ENCODE measurements at regions not wholly inside any gene's neighbourhood (a gene's known extent, or its start where the extent isn't known, plus 50 kb on each side); places are given as distances from the start of the nearest gene placed in this dataset.

DNA sequence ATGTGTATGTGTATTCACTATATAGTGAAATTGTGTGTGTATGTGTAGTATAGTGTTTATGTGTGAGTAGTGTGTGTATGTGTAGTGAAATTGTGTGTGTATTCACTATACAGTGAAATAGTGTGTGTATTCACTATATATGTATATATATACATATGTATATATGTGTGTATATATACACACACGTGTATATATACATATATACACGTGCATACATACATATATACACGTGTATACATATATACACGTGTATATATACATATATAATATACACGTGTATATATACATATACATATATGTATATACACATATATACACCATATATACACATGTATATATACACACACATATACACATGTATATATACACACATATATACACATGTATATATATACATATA, 403.6 kb upstream of the TUSC1 start:
- H3K9me3 ChIP-seq (ENCODE audit: low read depth, low read length, poor library complexity, severe bottlenecking): no peaks in the 10 kb centered on the region
- intact Hi-C loops (cut with micrococcal nuclease; ENCODE audit: unreplicated experiment): no loop called here
- ChIA-PET CTCF (no interaction called here), POLR2A (ENCODE audit: low non-redundant PET) (no interaction called here)
- no peaks in the 10 kb centered on the region for H3K27me3 ChIP-seq (replicated peaks; ENCODE audit: insufficient read depth, low read depth, low read length, poor library complexity)
- BruUV-seq (replicated peaks): no TSS peak
- DNase-seq (ENCODE audit: low spot score): no peak
- no peaks in the 10 kb centered on the region for H3K4me1 ChIP-seq (ENCODE audit: insufficient read depth, low read length, poor library complexity, severe bottlenecking)
- no peak overlapping the region for H3K27ac ChIP-seq (ENCODE audit: low read depth, low read length, poor library complexity, severe bottlenecking)
- no peaks in the 10 kb centered on the region for H3K36me3 ChIP-seq (ENCODE audit: insufficient read depth, low read length, poor library complexity, severe bottlenecking)
- TF ChIP-seq EZH2 (IDR thresholded peaks at IDR 0.05; ENCODE audit: borderline replicate concordance, low read depth, low read length, poor library complexity, severe bottlenecking): no peak
- TF ChIP-seq, protein P1, sequence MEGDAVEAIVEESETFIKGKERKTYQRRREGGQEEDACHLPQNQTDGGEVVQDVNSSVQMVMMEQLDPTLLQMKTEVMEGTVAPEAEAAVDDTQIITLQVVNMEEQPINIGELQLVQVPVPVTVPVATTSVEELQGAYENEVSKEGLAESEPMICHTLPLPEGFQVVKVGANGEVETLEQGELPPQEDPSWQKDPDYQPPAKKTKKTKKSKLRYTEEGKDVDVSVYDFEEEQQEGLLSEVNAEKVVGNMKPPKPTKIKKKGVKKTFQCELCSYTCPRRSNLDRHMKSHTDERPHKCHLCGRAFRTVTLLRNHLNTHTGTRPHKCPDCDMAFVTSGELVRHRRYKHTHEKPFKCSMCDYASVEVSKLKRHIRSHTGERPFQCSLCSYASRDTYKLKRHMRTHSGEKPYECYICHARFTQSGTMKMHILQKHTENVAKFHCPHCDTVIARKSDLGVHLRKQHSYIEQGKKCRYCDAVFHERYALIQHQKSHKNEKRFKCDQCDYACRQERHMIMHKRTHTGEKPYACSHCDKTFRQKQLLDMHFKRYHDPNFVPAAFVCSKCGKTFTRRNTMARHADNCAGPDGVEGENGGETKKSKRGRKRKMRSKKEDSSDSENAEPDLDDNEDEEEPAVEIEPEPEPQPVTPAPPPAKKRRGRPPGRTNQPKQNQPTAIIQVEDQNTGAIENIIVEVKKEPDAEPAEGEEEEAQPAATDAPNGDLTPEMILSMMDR (conservative IDR thresholded peaks at IDR 0.05; ENCODE audit: low read depth, low read length): no peak
- no peak overlapping the region for H3K4me3 ChIP-seq (ENCODE audit: low read depth, low read length, poor library complexity, severe bottlenecking)

DNA sequence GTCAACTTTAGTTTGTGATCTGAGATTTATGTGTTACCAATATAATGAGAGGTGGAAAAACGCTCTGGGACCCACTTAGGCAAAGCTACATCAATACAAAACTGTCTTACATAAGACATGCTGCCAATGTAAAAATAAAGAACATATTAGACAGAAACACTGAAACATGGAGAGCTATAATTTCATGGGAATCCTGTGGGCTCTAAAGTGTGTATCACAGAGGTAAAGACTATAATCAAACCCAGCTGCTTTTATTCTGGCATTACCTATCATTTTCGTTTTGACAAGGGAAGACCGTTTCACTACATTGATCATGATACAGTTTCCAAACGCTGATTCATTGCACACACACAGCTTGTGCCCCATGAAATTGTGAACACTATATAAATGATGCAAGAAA, 400.5 kb upstream of the TUSC1 start:
- Histone ChIP-seq H3K9me3 (ENCODE audit: low read depth, low read length, poor library complexity, severe bottlenecking) (no peaks in the 10 kb centered on the region), H3K36me3 (ENCODE audit: insufficient read depth, low read length, poor library complexity, severe bottlenecking) (no peaks in the 10 kb centered on the region), H3K27ac (ENCODE audit: low read depth, low read length, poor library complexity, severe bottlenecking) (no peak overlapping the region), H3K4me3 (ENCODE audit: low read depth, low read length, poor library complexity, severe bottlenecking) (no peak overlapping the region), H3K27me3 (replicated peaks; ENCODE audit: insufficient read depth, low read depth, low read length, poor library complexity) (no peaks in the 10 kb centered on the region), H3K4me1 (ENCODE audit: insufficient read depth, low read length, poor library complexity, severe bottlenecking) (no peaks in the 10 kb centered on the region)
- CTCF ChIA-PET: no interaction called here
- TF ChIP-seq, protein P1 (conservative IDR thresholded peaks at IDR 0.05; ENCODE audit: low read depth, low read length): no peak
- no peak for TF ChIP-seq EZH2 (IDR thresholded peaks at IDR 0.05; ENCODE audit: borderline replicate concordance, low read depth, low read length, poor library complexity, severe bottlenecking)
- POLR2A ChIA-PET (ENCODE audit: low non-redundant PET): no interaction called here
- BruUV-seq (replicated peaks): no TSS peak
- DNase-seq (ENCODE audit: low spot score): no peak
- intact Hi-C loops (cut with micrococcal nuclease; ENCODE audit: unreplicated experiment): no loop called here

DNA sequence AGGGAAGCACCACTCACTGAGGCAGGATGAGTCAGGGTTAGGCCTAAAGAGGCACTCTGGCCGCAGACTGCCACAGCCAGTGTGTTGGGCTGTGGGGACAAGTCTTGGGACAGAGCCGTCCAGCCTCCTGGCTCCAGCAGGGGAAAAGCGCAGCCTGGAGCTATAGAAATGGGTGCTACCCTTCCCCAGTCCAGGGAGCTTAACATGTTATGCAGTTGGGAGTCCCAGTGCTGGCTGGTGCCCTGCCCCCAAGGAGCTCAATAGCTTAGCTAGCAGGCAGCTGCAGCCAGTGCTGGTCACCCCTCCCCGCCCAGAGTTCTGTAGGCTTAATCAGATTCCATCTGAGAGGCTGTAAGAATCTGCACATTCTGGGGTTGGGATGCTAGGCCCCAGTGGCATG, 399.6 kb upstream of the TUSC1 start:
- H3K27me3 ChIP-seq (replicated peaks; ENCODE audit: insufficient read depth, low read depth, low read length, poor library complexity): no peaks in the 10 kb centered on the region
- no peaks in the 10 kb centered on the region for H3K9me3 ChIP-seq (ENCODE audit: low read depth, low read length, poor library complexity, severe bottlenecking)
- ChIA-PET CTCF (no interaction called here), POLR2A (ENCODE audit: low non-redundant PET) (no interaction called here)
- no peaks in the 10 kb centered on the region for H3K36me3 ChIP-seq (ENCODE audit: insufficient read depth, low read length, poor library complexity, severe bottlenecking)
- TF ChIP-seq EZH2 (IDR thresholded peaks at IDR 0.05; ENCODE audit: borderline replicate concordance, low read depth, low read length, poor library complexity, severe bottlenecking): no peak
- TF ChIP-seq, protein P1 (conservative IDR thresholded peaks at IDR 0.05; ENCODE audit: low read depth, low read length): no peak
- no peak for DNase-seq (ENCODE audit: low spot score)
- no peak overlapping the region for H3K4me3 ChIP-seq (ENCODE audit: low read depth, low read length, poor library complexity, severe bottlenecking)
- no peaks in the 10 kb centered on the region for H3K4me1 ChIP-seq (ENCODE audit: insufficient read depth, low read length, poor library complexity, severe bottlenecking)
- intact Hi-C loops (cut with micrococcal nuclease; ENCODE audit: unreplicated experiment): no loop called here
- BruUV-seq (replicated peaks): no TSS peak
- no peak overlapping the region for H3K27ac ChIP-seq (ENCODE audit: low read depth, low read length, poor library complexity, severe bottlenecking)

Measured in A673 (cell line).